ENCODE measurements at regions not wholly inside any gene's neighbourhood (a gene's known extent, or its start where the extent isn't known, plus 50 kb on each side); places are given as distances from the start of the nearest gene placed in this dataset.

DNA sequence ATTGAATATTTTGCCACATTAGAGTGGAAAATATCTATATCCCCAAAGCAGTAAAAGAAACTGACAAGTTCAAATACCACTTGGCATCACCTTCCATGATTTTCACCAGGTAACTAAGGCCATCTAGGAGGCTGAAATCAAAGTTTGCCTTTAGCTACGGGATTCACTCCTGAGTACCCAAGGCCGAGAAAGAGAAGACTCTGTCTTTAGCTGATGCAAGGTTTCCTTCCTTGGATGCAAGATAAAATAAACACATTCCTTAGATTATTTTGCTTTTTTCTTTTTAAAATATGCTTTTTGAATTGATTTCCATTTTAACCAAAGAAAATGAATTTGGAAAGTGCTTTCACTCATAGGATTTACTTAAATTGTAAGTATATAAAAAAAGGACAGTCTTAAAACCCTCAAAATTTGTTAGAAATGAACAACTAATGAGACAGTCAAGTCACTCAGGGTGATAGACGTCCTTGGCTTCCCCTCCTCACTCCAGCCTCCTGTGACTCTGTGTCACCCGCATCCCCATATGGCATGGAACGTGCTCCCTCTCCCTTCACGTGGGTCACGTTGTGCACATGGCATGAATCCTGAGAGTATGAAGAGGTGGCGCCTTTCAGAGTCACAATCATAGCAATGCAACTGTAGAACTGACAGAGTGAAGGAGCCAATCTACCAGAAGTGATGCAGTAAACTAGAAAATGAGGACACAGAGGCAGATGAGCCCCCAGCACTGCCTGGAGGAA is 148.4 kb downstream of the RTP4 start:
- TF ChIP-seq, protein P1, sequence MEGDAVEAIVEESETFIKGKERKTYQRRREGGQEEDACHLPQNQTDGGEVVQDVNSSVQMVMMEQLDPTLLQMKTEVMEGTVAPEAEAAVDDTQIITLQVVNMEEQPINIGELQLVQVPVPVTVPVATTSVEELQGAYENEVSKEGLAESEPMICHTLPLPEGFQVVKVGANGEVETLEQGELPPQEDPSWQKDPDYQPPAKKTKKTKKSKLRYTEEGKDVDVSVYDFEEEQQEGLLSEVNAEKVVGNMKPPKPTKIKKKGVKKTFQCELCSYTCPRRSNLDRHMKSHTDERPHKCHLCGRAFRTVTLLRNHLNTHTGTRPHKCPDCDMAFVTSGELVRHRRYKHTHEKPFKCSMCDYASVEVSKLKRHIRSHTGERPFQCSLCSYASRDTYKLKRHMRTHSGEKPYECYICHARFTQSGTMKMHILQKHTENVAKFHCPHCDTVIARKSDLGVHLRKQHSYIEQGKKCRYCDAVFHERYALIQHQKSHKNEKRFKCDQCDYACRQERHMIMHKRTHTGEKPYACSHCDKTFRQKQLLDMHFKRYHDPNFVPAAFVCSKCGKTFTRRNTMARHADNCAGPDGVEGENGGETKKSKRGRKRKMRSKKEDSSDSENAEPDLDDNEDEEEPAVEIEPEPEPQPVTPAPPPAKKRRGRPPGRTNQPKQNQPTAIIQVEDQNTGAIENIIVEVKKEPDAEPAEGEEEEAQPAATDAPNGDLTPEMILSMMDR (conservative IDR thresholded peaks at IDR 0.05 in 1 of 2, IDR thresholded peaks at IDR 0.05 in 1 of 2; ENCODE audit: low read depth in 1 of 2, low read length in 2 of 2), result no peak
- no peak for TF ChIP-seq EZH2 (IDR thresholded peaks at IDR 0.05; ENCODE audit: low read length, missing control alignments)
